GM18867 (cell line): ENCODE measurements at regions not wholly inside any gene's neighbourhood (a gene's known extent, or its start where the extent isn't known, plus 50 kb on each side); places are given as distances from the start of the nearest gene placed in this dataset.

ENCODE experiments used
- ATAC-seq: cut with Tn5 transposase; IDR thresholded peaks from one replicate; pipeline ENCODE4 v1.9.1; 2021; ENCODE audit warnings: mild to moderate bottlenecking, moderate library complexity; ENCODE audit not compliant: unreplicated experiment

GRCh38 chr15:97521381-97522285 is 438.9 kb upstream of the ARRDC4 start:
- ATAC-seq, result no peak

GRCh38 chr15:97522347-97522746 is 438.2 kb upstream of the ARRDC4 start:
- ATAC-seq, result no peak

- ATAC-seq, result no peak
These were observed 434.7 kb upstream of the ARRDC4 start for GRCh38 chr15:97525809-97526208.

DNA sequence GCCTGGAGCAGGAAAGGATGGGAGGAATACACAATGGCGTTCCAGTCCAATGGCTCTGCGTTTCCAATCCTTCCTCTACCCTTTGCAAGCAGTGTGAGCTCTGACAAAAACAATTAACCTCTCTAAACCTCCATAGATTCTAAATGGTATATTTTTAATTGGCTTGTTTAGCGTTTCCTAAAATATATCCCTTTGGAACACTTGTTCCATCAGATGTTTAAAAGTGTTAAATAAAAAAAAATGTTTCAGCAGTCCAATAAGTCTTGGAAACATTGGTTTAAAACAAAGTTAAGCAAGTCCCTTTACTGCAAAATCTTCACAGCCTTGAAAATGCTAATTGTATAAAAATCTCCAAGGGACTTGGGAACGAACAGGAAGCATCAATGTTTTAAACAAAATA is 432.3 kb upstream of the ARRDC4 start:
- ATAC-seq, result no peak

DNA sequence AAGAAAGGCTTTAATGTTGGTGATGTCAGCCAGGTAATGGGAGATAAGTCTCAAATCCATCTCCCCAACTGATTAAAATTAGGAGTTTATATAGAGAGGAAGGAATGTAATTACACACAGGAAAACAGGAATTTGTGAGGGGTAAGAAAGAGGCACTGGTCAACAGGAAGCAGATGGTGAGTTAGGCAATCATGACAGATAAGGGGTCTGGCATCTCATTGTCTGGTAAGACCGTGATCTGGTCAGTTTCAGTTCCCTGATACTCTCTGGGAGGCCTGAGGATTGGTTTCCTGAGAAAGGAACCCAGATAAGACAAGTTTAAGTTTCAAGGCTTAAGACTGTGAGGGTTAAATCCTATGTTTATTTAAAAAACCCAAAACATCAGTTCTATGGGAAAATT is 414.7 kb upstream of the ARRDC4 start:
- ATAC-seq, result no peak

DNA sequence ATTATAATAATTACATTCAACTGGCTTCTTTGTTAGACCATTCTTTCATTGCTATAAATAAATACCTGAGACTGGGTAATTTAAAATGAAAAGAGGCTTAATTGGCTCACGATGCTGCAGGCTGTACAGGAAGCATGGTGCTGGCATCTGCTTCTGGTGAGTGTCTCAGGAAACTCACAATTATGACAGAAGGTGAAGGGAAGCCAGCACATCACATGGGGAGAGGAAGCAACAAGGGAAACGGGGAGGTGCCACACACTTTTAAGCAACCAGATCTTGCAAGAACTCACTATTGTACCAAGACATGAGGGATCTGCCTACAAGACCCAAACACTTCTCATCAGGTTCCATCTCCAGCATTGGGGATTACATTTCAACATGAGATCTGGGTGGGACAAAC is 413.1 kb upstream of the ARRDC4 start:
- no peak for ATAC-seq

DNA sequence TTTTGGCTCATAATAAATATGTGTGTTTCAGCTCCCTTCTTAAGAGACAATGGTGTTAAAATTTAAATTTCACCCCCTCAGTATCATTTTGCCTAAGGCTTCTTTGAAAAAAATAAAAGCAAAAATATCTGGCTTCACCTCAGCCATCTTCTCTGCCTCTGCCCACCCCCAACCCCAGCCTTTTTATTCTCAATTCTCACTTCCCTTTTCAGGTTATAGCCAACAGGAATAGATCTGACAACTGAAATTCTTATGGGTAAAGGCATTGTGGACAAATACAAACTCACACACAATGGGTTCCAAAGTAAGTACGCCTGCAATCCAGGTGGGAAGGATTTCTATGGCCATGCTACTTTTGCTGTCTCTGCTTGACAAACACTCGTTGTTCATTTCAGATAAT is 399.0 kb upstream of the ARRDC4 start:
- no peak for ATAC-seq

DNA sequence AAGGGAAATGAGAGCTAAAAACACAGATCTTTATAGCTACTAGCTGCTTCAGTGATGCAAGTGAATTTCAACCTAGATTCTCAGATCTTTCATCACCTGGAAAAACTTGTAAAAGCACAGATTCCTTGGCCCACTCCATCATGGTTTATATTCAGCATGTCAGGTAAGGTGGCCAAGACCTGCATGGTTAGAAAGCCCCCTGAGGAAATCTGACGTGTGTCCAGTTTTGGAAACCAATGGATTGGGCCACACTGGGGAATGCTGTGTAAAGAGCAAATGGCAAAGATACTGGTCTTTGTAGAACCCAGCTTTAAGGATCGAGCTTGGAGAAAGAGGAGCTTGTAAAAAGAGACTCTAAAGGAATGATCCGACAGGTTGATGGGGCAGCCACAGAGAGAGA is 397.0 kb upstream of the ARRDC4 start:
- no peak for ATAC-seq

DNA sequence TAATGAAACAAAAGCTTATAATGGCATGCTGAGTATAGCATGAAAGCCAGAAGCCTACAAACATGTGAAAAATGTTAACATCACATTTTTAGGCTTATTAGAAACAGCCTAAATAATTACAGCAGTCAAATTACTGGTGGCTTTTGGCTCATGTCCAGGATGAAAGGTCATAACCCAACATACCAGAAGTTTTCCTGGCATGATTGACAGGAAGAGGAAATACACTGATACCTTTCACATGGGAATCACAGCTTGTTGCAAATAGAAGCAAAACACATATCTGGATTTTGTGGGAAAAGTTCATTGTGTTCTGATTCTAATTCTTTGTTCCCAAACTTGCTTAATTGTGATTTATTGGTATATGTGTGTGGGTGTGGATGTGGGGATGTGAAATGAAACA is 393.5 kb upstream of the ARRDC4 start:
- ATAC-seq, result no peak

GRCh38 chr15:97567411-97567810 is 393.1 kb upstream of the ARRDC4 start:
- no peak for ATAC-seq

GRCh38 chr15:97576929-97577645 is 383.4 kb upstream of the ARRDC4 start:
- ATAC-seq, result no peak

GRCh38 chr15:97585408-97585807 is 375.1 kb upstream of the ARRDC4 start:
- no peak for ATAC-seq

DNA sequence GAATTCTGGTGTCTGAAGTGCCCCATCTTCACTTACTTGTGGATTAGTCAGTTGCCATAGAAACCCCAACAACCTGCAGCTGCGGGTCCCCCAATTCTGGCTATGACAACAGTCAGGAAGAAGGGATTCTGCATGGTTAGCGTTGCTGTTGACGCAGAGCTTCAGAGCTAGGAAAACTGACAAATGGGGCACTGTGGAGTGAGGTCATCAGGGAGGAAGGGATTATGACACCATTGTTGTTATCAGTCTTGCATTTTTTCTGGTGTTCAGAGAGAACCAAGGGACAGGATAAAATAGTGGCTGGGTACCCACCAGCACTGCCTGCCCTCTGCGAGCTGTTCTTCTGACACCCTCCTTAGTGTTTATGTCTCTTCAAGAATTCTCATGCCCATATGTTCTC is 367.7 kb upstream of the ARRDC4 start:
- ATAC-seq, result no peak

GRCh38 chr15:97597801-97598200 is 362.7 kb upstream of the ARRDC4 start:
- ATAC-seq, result no peak

DNA sequence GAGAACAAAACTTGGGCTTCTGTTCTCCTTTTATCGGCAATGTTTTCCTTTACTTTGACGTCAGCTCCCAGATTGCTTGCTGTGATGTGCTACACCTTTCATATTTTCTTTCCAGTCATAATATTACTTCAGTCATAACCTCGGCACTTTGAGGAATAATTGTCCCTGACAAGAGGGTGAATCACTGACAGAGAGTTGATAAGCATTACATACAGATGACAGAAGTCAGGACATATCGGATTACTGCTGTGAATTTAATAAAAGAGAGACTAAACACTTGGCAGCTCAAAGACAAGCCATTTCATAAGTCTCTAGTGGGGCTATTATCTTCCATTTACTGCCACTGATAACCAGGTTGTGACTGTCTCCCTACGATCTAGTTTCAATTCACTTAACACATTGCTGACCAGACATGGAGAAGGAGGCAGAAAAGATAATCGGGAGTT is 362.1 kb upstream of the ARRDC4 start:
- no peak for ATAC-seq

GRCh38 chr15:97600190-97600589 is 360.3 kb upstream of the ARRDC4 start:
- ATAC-seq, result no peak

- no peak for ATAC-seq
These were observed 355.8 kb upstream of the ARRDC4 start for GRCh38 chr15:97604677-97605076.

- no peak for ATAC-seq
These were observed 345.4 kb upstream of the ARRDC4 start for GRCh38 chr15:97615114-97615513.

- ATAC-seq, result no peak
These were observed 337.3 kb upstream of the ARRDC4 start for GRCh38 chr15:97623091-97623661.

DNA sequence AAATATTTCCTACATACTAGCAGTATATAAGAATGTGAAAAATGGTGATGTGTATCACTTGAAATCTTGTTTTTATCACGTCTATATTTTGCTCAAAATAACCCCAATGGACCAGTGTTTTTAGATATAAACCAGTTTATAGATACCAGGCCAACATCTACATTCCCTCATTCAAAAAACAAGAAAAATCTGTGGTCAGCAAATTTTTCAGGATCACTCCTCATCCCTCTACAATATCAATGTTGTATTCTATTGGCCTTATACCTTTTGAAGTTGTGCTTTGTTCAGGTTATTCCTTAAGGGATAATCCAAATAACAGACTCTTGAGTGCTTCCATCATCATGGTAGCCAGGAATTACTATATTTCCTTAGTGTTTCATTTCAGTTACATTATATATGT is 332.9 kb upstream of the ARRDC4 start:
- ATAC-seq, result no peak

- ATAC-seq, result no peak
These were observed 314.7 kb upstream of the ARRDC4 start for GRCh38 chr15:97645758-97646157.

DNA sequence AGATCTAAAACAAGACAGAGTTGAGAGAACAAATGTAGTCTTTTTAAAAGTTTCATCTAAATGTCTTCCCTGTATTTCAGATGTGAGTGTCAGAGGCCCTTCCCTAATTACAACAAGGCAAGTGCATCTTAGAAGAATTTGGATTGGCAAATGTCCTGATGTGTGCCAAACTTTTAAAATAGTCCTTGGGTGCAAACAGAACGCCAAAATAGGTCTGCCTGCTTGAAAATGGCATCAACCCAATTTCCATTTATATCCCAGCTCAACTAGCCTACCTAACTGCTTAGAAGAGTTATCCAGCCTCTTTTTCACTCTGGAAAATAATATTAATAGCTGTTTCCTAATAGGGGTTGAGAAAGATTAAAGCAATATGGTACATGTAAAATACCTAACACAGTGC is 311.8 kb upstream of the ARRDC4 start:
- ATAC-seq, result no peak
